ENCODE measurements at regions not wholly inside any gene's neighbourhood (a gene's known extent, or its start where the extent isn't known, plus 50 kb on each side); places are given as distances from the start of the nearest gene placed in this dataset.
"Not testable (repeated sequence)": the region's sequence is repeated elsewhere in the genome, so short reads cannot be mapped to it uniquely, and the experiment has no call there.

GRCh38 chr5:116813356-116813755 lies 238.7 kb upstream of the SEMA6A start:
- peak; percentile 55 for DNase-seq

GRCh38 chr5:116810951-116811350 lies 236.3 kb upstream of the SEMA6A start:
- no peak for DNase-seq

DNA sequence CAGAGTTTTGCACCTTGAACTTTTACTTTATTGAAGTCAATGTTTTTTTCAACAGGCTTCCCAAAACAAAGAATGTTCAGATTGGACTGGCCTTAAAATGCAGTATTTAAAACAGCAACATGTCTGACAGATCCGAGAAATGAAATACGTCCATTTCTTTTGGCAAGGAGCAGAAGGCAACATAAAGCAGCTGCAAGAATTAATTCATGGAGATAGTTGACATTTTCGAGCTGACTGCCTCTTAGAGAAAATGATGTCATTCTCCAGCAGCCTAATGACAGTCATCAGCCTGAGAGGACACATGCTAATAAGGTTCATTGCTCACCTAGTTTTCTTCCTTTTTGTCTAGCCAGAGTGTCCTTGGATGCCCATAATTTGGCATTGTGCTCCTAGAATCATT lies 232.2 kb upstream of the SEMA6A start:
- peak; percentile 45 for DNase-seq

GRCh38 chr5:116799401-116799800 lies 224.8 kb upstream of the SEMA6A start:
- no peak for DNase-seq

DNA sequence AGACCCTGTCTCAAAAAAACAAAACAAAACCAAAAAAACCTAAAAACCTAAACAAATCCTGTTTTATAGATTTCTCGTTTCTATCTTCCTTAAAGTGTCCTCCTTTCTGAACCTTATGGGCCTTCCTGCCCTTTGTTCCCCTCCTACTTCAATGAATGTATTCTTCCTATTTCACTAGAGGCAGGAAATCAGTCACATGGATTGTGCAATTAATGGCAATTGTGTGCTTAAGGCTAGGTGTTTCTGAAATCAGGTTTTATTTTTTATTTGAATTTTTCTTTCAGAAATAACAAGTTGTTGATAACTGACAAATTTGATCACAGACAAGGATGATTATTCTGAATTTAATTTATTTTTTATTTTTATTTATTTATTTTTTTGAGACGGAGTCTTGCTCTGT lies 220.6 kb upstream of the SEMA6A start:
- DNase-seq: no peak

DNA sequence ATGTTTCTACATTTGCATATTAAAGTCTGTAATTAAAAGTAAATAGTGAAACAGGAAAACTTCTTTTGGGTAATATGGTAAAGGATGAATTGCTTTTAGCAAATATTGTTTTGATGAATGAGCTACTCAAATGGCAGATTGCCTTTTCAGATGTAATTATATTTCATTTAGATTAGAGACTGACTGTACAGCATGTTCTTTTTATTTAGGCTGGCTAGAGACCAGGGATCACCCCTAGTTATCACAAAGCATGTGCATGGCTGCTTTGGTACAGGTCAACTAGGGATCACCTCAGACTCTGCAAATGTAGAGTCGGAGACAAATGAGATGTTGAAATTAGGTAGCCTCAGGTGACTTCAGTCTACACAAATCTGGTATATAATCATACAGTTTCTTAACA lies 214.9 kb upstream of the SEMA6A start:
- DNase-seq: no peak

- DNase-seq: no peak
Observed at GRCh38 chr5:116788851-116789403, 214.3 kb upstream of the SEMA6A start.

DNA sequence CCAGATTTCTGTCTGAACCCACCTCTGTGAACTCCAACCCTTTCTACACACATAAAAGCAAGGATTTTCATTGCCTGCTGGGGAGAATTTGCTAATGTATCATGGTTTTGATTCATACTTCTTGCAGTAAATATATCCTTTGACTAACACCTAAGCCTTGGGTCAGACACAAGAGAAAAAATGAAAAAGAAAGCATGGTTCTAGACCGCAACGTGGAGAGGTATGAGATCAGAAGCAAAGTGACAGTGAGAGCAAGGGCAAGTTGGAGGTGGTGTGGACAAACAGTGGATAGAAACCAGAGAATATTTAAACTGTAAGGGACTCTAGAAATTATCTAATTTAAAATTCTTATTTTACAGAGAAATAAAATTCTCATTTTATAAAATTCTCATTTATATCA lies 212.9 kb upstream of the SEMA6A start:
- no peak for DNase-seq

DNA sequence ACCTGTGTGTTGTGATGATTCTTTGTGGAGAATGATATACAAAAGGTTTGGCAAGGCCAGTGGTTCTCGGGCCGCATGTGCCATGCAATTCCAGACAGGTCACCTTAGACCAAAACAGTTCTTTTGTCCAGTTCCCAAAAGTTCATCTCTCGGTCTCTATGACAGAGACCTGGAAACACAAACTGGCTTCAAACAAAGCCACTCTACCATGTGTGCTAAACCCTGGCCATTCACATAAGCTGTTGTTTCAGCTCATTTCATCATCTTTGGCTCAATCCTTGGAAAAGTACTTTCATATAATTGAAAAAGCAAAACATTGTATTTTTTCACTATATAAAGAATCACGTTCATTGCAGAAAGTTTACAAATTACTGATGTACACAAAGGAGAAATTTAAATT lies 210.5 kb upstream of the SEMA6A start:
- DNase-seq: no peak

GRCh38 chr5:116779846-116780245 lies 205.2 kb upstream of the SEMA6A start:
- DNase-seq: no peak

DNA sequence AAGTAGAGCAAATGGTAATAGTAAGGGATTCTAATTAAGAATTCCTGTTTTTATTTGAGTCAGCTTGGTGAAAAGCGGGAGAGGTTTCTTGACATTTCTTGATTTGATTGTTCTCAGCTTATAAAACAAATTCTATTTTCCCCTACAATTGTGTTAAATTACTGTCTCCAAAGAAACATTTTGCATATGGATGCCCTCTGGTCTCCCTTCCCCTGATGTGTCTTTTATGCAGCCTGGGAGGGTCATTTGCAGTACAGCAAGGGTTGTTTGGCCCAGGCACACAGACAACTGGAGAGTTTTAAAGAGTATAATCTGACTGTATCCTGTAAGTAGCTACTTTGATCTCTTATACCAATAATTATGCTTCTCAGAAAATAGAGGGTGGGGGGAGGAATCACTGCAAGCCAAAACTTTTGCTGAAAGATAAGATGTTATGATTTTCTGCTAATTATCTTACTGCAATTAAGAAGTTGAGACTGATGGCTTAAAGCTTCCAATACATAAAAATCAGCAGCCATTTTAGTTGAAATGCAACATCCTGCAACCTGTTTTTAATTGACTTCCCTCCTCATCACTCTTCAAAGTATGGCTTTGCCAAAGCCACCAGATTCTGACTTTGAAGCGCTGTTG lies 204.1 kb upstream of the SEMA6A start:
- DNase-seq: no peak

DNA sequence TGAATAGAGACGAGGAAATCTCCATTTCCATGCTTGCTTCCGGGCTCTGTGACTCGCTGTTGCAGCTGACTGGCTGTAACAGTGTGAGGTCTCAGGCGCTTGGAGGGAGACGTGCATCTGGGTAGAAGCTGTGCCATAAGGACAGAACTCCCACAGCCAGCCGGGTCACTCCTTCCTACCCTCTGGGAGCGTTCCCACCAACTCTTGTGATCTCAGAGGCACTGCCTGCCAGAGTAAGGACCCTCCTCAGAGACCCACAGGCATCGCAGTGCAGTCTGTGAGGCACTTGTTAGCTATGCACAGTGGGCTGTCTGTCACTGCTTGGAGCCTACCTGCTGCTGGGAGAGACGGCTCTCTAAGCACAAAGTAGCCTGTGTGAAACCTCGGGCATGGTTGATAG lies 203.4 kb upstream of the SEMA6A start:
- DNase-seq: peak; percentile 70

GRCh38 chr5:116773926-116774325 lies 199.3 kb upstream of the SEMA6A start:
- DNase-seq: no peak

GRCh38 chr5:116772806-116773205 lies 198.2 kb upstream of the SEMA6A start:
- DNase-seq: no peak

DNA sequence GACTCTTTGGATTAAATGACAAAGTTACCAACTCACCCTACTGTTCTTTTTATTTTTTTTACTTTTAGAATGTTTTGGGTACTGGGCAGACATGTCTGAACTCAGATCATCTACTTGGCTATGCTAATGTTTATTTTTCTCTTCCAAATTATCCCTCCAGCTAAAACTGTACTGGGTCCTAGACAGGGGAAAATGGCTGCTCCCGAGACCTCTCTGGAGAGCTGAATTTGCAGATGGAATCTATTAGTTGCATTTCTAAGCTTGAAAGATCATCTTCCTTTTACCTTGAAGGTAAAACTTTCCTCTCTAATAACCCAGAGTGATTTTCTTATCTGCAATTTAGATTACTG lies 197.5 kb upstream of the SEMA6A start:
- no peak for DNase-seq

- no peak for DNase-seq
Observed at GRCh38 chr5:116771466-116772151, 197.0 kb upstream of the SEMA6A start.

DNA sequence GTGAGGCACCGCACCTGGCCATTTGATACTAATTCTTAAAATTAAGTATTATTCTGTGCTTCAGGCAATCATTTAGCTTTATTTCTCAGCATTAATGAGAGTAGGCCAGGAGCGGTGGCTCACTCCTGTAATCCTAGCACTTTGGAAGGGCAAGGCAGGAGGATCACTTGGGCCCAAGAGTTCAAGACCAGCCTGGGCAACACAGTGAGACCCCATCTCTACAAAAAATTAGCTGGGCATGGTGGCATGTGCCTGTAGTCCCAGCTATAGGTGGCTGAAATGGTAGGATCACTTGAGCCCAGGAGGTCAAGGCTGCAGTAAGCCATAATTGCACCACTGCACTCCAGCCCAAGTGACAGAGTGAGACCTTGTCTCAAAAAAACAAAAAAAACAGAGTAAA lies 195.3 kb upstream of the SEMA6A start:
- not testable (repeated sequence) for DNase-seq

GRCh38 chr5:116769470-116769869 lies 194.8 kb upstream of the SEMA6A start:
- no peak for DNase-seq

DNA sequence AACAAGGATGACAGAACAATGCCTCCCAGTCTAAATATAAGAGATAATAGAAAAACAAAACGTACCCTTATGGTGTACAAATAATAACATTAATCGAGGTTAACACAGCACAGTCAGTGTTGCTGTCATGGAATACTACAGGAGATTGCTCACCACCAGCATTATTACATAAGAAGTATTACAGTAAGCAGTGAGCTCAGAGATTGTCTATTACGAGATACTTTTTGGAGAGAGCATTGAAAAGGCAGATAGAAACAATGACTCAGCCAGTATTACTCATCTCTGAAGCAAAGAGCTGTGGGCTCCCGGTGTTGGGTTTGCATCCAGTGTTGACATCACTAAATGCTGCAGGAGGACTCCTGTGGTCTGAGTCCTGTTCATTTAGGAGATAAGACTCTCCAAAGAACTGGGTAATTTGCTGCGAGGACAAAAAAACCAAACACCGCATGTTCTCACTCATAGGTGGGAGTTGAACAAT lies 191.9 kb upstream of the SEMA6A start:
- DNase-seq: no peak

DNA sequence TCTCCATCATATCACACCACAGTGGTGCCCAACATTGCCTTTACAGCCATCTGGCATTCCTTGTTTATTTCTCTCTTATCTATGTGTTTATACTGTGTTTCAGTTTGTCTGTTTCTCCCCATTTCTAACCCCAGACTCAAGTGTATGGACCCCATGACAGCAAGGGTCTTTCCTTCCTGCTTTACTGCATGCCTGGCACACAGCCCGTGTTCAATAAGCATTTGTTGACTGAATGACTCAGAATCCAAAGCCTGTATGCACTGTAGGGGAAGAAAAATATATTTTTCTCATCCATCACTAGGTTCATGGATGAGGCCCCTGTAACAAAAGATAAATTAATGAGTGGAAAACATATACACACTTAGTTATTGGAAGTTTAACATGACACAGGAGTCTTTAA lies 190.8 kb upstream of the SEMA6A start:
- DNase-seq: no peak

- DNase-seq: no peak
Observed at GRCh38 chr5:116764941-116765340, 190.3 kb upstream of the SEMA6A start.

DNA sequence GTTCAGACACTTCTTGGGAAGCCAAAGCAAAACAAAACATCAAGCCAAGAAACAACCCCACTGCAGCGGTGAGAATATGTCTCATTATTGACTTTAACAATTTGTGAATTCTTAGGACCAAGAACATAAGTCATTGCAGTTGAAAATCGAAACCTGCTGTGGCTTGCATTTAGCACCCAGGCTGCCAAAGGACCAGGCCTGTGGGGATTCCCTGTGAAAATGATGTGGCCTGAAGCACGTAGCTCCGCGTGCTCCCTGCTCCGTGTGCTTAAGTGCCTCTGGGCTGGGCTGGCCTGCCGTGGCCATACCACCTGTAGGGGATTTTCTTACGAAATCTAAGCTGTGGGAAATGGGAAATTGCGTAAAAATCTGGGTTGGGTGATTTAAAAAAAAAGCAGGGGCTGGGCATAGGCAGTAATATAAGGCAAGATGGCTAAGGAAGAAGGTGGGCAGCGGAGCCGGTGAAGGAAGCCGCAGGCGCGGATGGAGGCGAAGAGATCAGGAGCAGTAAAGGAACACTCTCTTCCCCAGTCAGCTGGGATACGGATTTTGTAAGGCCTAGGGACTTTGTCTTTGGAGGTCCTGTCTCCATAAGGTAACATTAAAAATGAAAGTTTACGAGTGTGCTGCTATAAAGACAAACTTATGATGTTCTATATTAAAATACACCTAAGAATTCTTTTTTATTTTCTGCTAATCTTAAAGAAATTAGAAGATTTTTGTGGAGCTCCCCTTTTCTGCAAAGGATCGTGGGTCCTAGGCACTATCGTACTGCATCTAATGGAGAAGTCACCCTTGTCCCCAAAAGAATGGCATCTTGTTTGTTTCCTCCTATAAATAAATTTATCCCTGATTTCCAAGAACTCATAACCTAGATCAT lies 189.6 kb upstream of the SEMA6A start:
- DNase-seq: no peak

GRCh38 chr5:116759860-116760640 lies 185.4 kb upstream of the SEMA6A start:
- DNase-seq: peak; percentile 91

Data from eye (tissue), 1 donor.